Hippocampal formation (tissue), 2 donors: ENCODE measurements at regions not wholly inside any gene's neighbourhood (a gene's known extent, or its start where the extent isn't known, plus 50 kb on each side); places are given as distances from the start of the nearest gene placed in this dataset.

Experiments used
- DNase-seq, 2 donors: peaks; one replicate each; lab custom pipeline; 2025; lab: John Stamatoyannopoulos, UW

GRCh38 chr11:80436547-80436946 lies 995.7 kb upstream of the TENM4 start:
- DNase-seq, result no peak

- DNase-seq, result no peak
These were observed 994.5 kb upstream of the TENM4 start for GRCh38 chr11:80435345-80435744.

- no peak for DNase-seq
These were observed 991.2 kb upstream of the TENM4 start for GRCh38 chr11:80432057-80432456.

GRCh38 chr11:80424012-80424695 lies 983.3 kb upstream of the TENM4 start:
- DNase-seq, result no peak

- DNase-seq, result no peak
These were observed 979.5 kb upstream of the TENM4 start for GRCh38 chr11:80420374-80420773.

- no peak for DNase-seq
These were observed 976.9 kb upstream of the TENM4 start for GRCh38 chr11:80417681-80418080.

- no peak for DNase-seq
These were observed 974.8 kb upstream of the TENM4 start for GRCh38 chr11:80415580-80415979.

GRCh38 chr11:80414181-80415165 lies 973.6 kb upstream of the TENM4 start:
- no peak for DNase-seq

GRCh38 chr11:80412604-80413003 lies 971.8 kb upstream of the TENM4 start:
- no peak for DNase-seq

GRCh38 chr11:80393210-80393609 lies 952.4 kb upstream of the TENM4 start:
- DNase-seq, result no peak

GRCh38 chr11:80390505-80390904 lies 949.7 kb upstream of the TENM4 start:
- DNase-seq, result no peak

- no peak for DNase-seq
These were observed 947.7 kb upstream of the TENM4 start for GRCh38 chr11:80388536-80388935.

- DNase-seq, result no peak
These were observed 947.3 kb upstream of the TENM4 start for GRCh38 chr11:80388130-80388529.

- DNase-seq, result no peak
These were observed 942.8 kb upstream of the TENM4 start for GRCh38 chr11:80383655-80384054.

GRCh38 chr11:80379620-80380278 lies 938.9 kb upstream of the TENM4 start:
- no peak for DNase-seq

- DNase-seq, result no peak
These were observed 931.1 kb upstream of the TENM4 start for GRCh38 chr11:80371931-80372330.

- DNase-seq, result no peak
These were observed 925.1 kb upstream of the TENM4 start for GRCh38 chr11:80365980-80366379.

- DNase-seq, result no peak
These were observed 924.4 kb upstream of the TENM4 start for GRCh38 chr11:80365076-80365725.

- no peak for DNase-seq
These were observed 921.9 kb upstream of the TENM4 start for GRCh38 chr11:80362563-80363340.

GRCh38 chr11:80355251-80355650 lies 914.4 kb upstream of the TENM4 start:
- DNase-seq, result no peak

GRCh38 chr11:80350541-80350940 lies 909.7 kb upstream of the TENM4 start:
- no peak for DNase-seq
